DMS114 treated with DMSO at 0.1 percent for 48 hours (cell line): ENCODE measurements at regions not wholly inside any gene's neighbourhood (a gene's known extent, or its start where the extent isn't known, plus 50 kb on each side); places are given as distances from the start of the nearest gene placed in this dataset.
"Not testable (repeated sequence)": the region's sequence is repeated elsewhere in the genome, so short reads cannot be mapped to it uniquely, and the experiment has no call there.

Experiments used
- DNase-seq: peaks from one replicate; lab custom pipeline; 2025; ENCODE audit not compliant: unreplicated experiment; lab: John Stamatoyannopoulos, UW

DNA sequence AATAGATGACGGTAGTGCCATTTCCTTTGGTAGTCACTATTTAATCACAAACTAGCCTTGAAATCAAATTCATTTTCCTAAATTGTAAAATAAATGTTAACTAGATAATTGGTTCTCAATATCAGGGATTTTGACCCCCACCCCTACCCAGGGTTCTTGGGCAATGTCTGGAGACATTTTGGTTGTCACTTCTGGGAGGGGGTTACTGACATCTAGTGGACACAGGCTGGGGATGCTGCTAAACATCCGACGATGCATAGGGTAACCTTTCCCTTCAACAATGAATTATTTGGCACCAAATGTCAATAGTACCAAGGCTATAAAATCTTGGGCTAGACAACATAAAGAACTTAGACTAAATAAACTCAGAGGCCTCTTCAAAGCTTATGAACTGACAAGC lies 285.8 kb upstream of the TRPC5 start:
- DNase-seq = no peak

GRCh38 chrX:112367065-112367464 lies 284.5 kb upstream of the TRPC5 start:
- DNase-seq = no peak

DNA sequence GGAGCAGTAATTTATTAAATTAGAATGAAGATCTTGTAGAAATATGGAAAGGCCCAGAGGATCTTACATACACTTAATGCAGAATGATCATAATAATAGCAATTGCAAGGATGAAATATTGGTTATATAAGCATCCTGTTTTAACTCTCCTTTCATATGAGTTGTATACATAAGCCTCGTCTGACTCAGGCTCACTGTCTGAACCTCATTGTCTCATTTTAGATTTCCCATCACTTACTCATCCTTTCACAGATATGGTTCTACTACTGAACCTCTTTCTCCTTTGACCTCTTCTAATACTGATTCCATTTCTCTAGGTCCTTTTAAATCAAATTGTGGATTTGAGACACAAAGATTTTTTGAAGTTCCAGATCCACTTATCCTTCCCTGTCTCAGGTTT lies 277.3 kb upstream of the TRPC5 start:
- DNase-seq = no peak

- DNase-seq = no peak
Measured at GRCh38 chrX:112355931-112356330, 273.4 kb upstream of the TRPC5 start.

DNA sequence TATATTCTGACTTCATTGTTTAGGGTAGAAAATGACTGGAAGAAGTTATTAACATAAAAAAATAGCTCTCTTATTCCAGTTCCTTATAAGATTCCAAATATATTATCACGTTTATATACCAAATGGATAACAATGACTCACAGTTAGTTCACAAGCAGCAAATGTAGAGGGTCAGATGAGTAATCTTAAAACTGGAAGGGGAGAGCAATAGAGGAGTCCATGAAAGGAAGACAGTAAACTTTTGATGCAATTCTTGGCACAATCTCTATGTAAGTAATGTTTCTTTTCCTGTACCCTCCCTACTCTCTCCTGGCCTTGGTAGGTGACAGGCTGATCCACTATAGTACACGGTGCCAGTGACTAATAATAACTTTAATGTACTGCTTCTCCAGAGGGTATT lies 259.0 kb upstream of the TRPC5 start:
- no peak for DNase-seq

DNA sequence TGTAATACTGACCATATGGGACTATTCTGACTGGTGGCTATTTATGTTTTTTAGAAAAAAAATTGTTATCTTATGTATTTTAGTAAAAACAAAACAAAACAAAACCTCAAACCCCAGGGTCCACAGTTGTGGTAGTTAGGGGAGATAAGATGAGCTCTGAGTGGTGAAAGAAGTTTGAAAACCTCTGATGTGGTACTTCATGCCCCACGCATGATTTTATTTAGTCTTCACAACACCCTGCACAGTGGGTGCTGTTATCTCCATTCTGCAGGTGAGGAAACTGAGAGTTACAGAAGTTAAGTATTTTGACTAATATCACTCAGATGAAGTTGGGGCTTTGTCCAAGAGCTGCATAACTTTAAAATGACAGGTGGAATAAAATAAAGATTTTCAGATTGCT lies 230.6 kb upstream of the TRPC5 start:
- no peak for DNase-seq

DNA sequence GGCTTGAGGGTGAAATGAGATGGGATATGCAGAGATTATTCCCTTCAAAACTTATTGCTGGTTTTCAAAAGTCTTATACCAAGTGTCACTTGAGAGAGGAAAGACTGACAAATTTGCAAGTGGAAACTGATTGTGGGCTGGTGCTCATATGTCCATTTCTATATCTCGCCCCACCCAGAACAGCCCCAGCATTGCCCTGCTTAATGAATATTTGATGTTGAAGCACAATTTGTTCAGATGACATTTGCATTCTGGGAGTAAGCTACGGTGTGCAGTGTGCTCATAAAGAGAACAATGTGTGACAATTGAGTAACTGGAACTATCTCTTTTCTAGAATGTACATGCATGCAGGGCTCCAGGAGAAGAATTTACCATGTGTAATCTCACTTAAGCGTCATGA lies 223.5 kb upstream of the TRPC5 start:
- no peak for DNase-seq

GRCh38 chrX:112279940-112280339 lies 197.4 kb upstream of the TRPC5 start:
- no peak for DNase-seq

DNA sequence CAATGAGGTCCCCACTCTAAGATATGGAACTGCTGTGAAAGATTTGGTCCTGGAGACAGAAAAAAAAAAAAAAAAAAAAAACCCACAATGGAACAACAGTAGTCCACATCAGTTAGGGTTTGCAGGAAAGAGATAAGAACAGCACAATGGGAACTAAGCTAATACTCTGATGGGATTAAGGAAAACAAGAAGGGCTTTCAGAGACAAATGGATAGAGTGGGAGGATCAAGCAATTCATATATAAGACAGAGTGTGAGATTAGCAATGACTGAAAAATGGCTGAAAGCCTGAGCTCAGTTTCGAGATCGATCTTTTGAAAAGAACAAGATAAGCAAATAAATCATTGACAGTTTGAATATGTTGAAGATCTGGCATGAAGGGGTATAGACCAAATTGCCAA lies 188.4 kb upstream of the TRPC5 start:
- DNase-seq = no peak

DNA sequence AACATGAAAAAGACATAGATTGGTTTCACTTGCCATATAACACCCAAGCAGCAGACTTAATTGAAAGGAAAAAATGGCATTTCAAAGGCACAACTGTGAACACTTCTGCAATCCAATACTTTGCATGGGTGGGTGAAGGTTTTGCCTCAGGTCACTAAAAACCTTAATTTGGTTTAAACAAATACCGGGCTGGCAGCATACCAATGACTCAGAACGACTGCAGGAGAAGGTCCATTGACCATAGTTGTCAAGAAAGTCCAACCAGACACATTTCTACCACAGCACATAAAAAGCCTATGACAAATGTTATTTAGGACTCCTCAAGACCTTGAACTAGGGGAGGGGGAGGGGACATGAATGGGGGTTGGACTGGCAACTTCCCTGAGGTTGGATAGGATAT lies 183.6 kb upstream of the TRPC5 start:
- no peak for DNase-seq

GRCh38 chrX:112259375-112259774 lies 176.8 kb upstream of the TRPC5 start:
- DNase-seq = no peak

DNA sequence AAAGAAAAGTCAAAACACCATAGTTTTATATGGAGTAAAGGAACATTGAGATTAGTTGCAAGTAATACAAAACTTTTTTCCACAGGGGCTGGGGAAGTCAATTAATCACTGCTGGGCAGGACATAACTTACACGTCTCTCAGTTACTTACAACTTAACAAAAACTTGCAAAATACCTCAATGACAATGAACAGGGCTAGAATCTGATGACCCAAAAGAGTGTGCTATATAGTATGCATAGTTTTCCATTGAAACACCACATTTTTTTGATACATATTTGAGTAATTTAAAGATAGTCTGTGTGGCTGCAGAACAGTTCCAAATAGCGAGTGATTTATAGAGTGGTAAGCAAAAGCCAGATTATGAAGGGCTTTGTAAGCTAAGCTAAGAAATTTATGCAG lies 172.3 kb upstream of the TRPC5 start:
- DNase-seq = no peak

DNA sequence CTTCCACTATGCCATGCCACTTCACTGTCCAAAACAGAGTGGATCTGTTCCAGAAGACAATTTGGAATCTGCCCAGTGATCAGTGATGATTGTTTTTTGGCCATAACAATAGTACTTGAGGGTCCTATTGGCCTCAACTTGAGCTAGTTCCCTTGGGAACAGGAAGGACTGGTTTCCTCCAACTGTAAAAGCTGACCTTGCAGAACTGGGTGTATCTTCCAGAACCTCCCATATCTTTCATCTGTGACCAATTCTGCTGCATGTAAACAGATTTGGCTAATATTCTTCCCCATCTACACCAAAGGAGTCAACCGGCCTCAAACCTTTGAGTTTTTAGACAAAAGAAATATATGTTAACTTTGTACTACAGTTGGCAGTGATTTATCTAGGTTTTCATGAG lies 165.1 kb upstream of the TRPC5 start:
- no peak for DNase-seq

- DNase-seq = no peak
Measured at GRCh38 chrX:112235547-112235946, 153.0 kb upstream of the TRPC5 start.

DNA sequence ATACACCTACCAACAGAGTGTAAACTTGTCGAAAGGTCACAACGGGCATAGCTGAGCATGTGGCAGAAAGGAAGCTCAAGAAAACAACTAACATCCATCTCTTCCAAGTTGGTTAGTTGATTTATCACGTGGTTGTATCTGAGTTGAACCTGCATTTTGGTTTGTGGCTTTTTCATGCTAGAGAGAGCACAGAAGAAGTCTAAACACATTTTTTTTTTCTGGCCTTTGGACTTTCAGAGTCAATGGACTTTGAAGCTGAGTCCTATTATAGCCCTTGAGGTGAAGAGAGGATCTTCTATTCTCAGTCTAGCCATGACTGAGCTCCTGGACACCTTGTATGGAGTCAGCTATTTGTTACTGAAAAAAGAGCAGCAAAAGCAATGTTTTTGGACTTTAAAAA lies 150.6 kb upstream of the TRPC5 start:
- DNase-seq = no peak

DNA sequence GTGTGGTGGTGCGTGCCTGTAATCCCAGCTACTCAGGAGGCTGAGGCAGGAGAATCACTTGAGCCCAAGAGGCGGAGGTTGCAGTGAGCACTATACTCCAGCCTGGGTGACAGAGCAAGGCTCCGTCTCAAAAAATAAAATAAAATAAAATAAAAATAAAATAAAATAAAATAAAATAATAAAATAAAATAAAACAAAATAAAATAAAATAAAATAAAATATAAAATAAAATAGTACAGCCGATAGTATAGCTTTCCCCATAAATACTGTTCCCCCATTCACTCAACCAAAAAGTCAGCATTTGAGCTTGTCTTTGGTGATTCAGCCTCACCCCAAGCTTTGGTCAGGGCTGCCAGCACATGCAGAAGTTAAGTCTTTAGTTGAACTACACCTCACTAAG lies 144.2 kb upstream of the TRPC5 start:
- not testable (repeated sequence) for DNase-seq

GRCh38 chrX:112223391-112223790 lies 140.8 kb upstream of the TRPC5 start:
- DNase-seq = no peak

DNA sequence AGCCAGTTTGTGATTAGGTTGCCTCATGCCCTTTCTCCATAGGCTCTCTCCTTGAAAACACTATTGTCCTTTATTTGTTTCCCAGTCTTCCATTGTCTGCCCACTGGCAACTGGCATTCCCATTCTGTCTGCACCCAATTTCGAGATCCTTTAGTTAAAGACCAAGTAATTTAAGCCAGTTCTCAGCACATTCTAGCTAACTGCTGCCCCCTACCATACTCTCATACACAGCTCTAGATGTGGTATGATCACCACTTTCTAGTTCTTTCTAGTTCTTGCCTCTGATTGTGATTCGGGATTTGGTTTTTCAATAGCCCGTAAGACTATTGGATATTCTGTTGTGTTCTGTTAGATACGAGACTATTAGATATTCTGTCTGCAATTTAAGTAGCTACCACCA lies 135.8 kb upstream of the TRPC5 start:
- no peak for DNase-seq

DNA sequence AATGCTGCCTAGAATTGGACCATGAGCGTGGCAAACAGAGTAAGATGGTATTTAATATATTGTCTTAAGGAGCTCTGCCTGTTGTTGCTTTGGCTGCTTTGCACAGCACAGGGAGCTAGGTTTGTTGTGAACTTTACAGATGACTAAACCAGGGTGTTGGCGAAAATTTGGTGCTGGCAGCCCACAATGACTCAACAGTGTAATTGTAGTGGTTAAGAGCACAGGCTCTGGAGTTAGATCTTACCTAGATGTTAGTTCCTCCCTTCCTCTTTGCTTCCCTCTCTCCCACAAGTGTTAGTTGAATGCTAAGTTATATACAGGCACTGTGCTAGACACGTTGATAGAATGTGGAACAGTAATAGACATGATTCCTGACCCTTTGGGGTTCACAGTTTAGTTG lies 128.9 kb upstream of the TRPC5 start:
- no peak for DNase-seq

- DNase-seq = no peak
Measured at GRCh38 chrX:112197840-112198239, 115.3 kb upstream of the TRPC5 start.

- no peak for DNase-seq
Measured at GRCh38 chrX:112190646-112191045, 108.1 kb upstream of the TRPC5 start.

DNA sequence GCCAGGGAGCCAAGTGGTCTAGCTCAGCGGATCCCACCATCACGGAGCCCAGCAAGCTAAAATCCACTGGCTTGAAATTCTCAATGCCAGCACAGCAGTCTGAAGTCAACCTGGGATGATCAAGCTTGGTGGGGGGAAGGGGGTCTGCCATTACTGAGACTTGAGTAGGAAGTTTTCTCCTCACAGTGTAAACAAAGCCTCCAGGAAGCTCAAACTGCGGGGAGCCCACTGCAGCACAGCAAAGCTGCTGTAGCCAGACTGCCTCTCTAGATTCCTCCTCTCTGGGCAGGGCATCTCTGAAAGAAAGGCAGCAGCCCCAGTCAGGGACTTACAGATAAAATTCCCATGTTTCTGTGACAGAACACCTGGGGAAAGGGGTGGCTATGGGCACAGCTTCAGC lies 98.8 kb upstream of the TRPC5 start:
- not testable (repeated sequence) for DNase-seq

GRCh38 chrX:112164420-112164819 lies 81.8 kb upstream of the TRPC5 start:
- no peak for DNase-seq

DNA sequence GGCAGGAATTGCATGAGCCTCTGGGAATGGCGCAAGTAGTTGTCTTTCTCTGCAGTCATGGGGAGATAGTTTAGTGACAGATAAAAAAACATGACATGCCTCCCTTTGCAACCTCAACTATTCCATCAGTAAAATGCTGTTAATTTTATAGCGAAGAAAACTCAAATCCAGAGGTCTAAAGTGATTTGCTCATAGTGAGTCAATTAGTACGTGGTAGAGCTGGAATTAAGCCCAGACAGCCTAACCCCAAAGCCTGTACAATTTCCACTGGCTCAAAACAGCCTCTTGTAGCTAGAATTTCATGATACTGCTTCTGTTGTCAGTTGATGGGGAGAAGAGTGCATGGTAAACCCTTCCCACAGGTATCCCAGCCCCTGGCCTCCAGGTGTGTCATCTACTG lies 81.3 kb upstream of the TRPC5 start:
- DNase-seq = no peak
